HEK293 (cell line): ENCODE measurements at regions not wholly inside any gene's neighbourhood (a gene's known extent, or its start where the extent isn't known, plus 50 kb on each side); places are given as distances from the start of the nearest gene placed in this dataset.

Experiments
- CTCF ChIA-PET: fragments of 350-600 bp; formaldehyde crosslinking; extraction: SDS; loops from one replicate; lab custom pipeline; 2021; ENCODE audit warnings: antibody characterized with exemption; lab: Yijun Ruan, JAX
- POLR2A ChIA-PET: fragments of 300-600 bp; formaldehyde crosslinking; extraction: SDS; loops from one replicate; lab custom pipeline; 2020; ENCODE audit warnings: antibody characterized with exemption, inconsistent platforms; lab: Yijun Ruan, JAX
- H3K27ac ChIP-seq: fragments of 200-500 bp; sonication (Bioruptor generic); 2 replicates; pipeline ENCODE4 v1.5.1; 2014; ENCODE audit warnings: low read depth, low read length, control low read depth, inconsistent platforms; ENCODE audit errors: extremely low read depth
- H3K36me3 ChIP-seq, 2 experiments: fragments of 200-500 bp in 1 of 2; sonication (Bioruptor generic) in 1 of 2; 1 replicate in 1 of 2; 2 replicates in 1 of 2; pipeline ENCODE4 v1.5.1; 2014 to 2017; ENCODE audit warnings: inconsistent platforms in 2 of 2, low read length in 2 of 2; ENCODE audit not compliant: control insufficient read depth in 2 of 2, insufficient read depth in 1 of 2
- H3K4me1 ChIP-seq: fragments of 200-500 bp; sonication (Bioruptor generic); 2 replicates; pipeline ENCODE4 v1.5.1; 2014; ENCODE audit warnings: mild to moderate bottlenecking, low read length, inconsistent platforms; ENCODE audit not compliant: control insufficient read depth, insufficient read depth
- H3K4me3 ChIP-seq: 2 replicates; pipeline ENCODE4 v1.5.1; 2011; ENCODE audit warnings: low read depth, mild to moderate bottlenecking, control low read depth, low read length, moderate library complexity
- H3K9me3 ChIP-seq: fragments of 200-500 bp; sonication (Bioruptor generic); 2 replicates; pipeline ENCODE4 v1.5.1; 2014; ENCODE audit warnings: low read depth, low read length, inconsistent platforms; ENCODE audit not compliant: control insufficient read depth, insufficient read depth
- BCL11B ChIP-seq: fragments of 450-650 bp; formaldehyde crosslinking; IDR thresholded peaks from 2 replicates; pipeline ENCODE4 v1.5.1; 2016; ENCODE audit warnings: low read depth, missing biosample characterization, missing genetic modification characterization
- EGR2 ChIP-seq: fragments of 450-650 bp; formaldehyde crosslinking; IDR thresholded peaks from 2 replicates; pipeline ENCODE4 v1.5.1; 2016; ENCODE audit warnings: low read depth, missing biosample characterization, missing genetic modification characterization
- GFI1B ChIP-seq: fragments of 450-650 bp; formaldehyde crosslinking; IDR thresholded peaks from 2 replicates; pipeline ENCODE4 v1.5.1; 2016; ENCODE audit warnings: missing biosample characterization, missing genetic modification characterization
- MYNN ChIP-seq: fragments of 450-650 bp; formaldehyde crosslinking; IDR thresholded peaks from 2 replicates; pipeline ENCODE4 v1.5.1; 2016; ENCODE audit warnings: missing biosample characterization, missing genetic modification characterization, borderline replicate concordance
- SCRT1 ChIP-seq: fragments of 450-650 bp; formaldehyde crosslinking; IDR thresholded peaks from 2 replicates; pipeline ENCODE4 v1.5.1; 2016; ENCODE audit warnings: missing biosample characterization, missing genetic modification characterization, borderline replicate concordance
- WT1 ChIP-seq: fragments of 450-650 bp; formaldehyde crosslinking; IDR thresholded peaks from 2 replicates; pipeline ENCODE4 v1.5.1; 2016; ENCODE audit warnings: missing biosample characterization, missing genetic modification characterization
- ZBTB17 ChIP-seq: fragments of 450-650 bp; formaldehyde crosslinking; IDR thresholded peaks from 2 replicates; pipeline ENCODE4 v1.5.1; 2016; ENCODE audit warnings: missing biosample characterization, missing genetic modification characterization
- ZIC2 ChIP-seq: fragments of 450-650 bp; formaldehyde crosslinking; IDR thresholded peaks from 2 replicates; pipeline ENCODE4 v1.5.1; 2016; ENCODE audit warnings: missing biosample characterization, missing genetic modification characterization
- ZNF140 ChIP-seq: fragments of 450-650 bp; formaldehyde crosslinking; IDR thresholded peaks from 2 replicates; pipeline ENCODE4 v1.5.1; 2016; ENCODE audit warnings: missing biosample characterization, missing genetic modification characterization
- ZNF16 ChIP-seq: fragments of 450-650 bp; formaldehyde crosslinking; IDR thresholded peaks from 2 replicates; pipeline ENCODE4 v1.5.1; 2016; ENCODE audit warnings: low read depth, missing biosample characterization, missing genetic modification characterization
- ZNF169 ChIP-seq: fragments of 450-650 bp; formaldehyde crosslinking; IDR thresholded peaks from 2 replicates; pipeline ENCODE4 v1.5.1; 2016; ENCODE audit warnings: missing biosample characterization, missing genetic modification characterization
- ZNF324 ChIP-seq: fragments of 450-650 bp; formaldehyde crosslinking; IDR thresholded peaks from 2 replicates; pipeline ENCODE4 v1.5.1; 2016; ENCODE audit warnings: missing biosample characterization, missing genetic modification characterization
- ZNF449 ChIP-seq: fragments of 450-650 bp; formaldehyde crosslinking; IDR thresholded peaks from 2 replicates; pipeline ENCODE4 v1.5.1; 2017; ENCODE audit warnings: missing biosample characterization, mild to moderate bottlenecking, missing genetic modification characterization, moderate library complexity
- ZNF558 ChIP-seq: fragments of 450-650 bp; formaldehyde crosslinking; IDR thresholded peaks from 2 replicates; pipeline ENCODE4 v1.5.1; 2016; ENCODE audit warnings: missing biosample characterization, missing genetic modification characterization
- ZNF629 ChIP-seq: fragments of 450-650 bp; formaldehyde crosslinking; IDR thresholded peaks from 2 replicates; pipeline ENCODE4 v1.5.1; 2017; ENCODE audit warnings: missing biosample characterization, missing genetic modification characterization
- ZNF670 ChIP-seq: fragments of 450-650 bp; formaldehyde crosslinking; IDR thresholded peaks from 2 replicates; pipeline ENCODE4 v1.5.1; 2016; ENCODE audit warnings: missing biosample characterization, missing genetic modification characterization, low read depth
- ZNF701 ChIP-seq: fragments of 450-650 bp; formaldehyde crosslinking; IDR thresholded peaks from 2 replicates; pipeline ENCODE4 v1.5.1; 2016; ENCODE audit warnings: missing biosample characterization, missing genetic modification characterization
- ZNF704 ChIP-seq: fragments of 450-650 bp; formaldehyde crosslinking; IDR thresholded peaks from 2 replicates; pipeline ENCODE4 v1.5.1; 2016; ENCODE audit warnings: missing biosample characterization, missing genetic modification characterization
- TF ChIP-seq, protein P1 (sequence below): fragments of 450-650 bp; formaldehyde crosslinking; IDR thresholded peaks from 2 replicates; pipeline ENCODE4 v1.5.1; 2016; ENCODE audit warnings: missing biosample characterization, missing genetic modification characterization
- TF ChIP-seq, protein P2 (sequence below): fragments of 450-650 bp; formaldehyde crosslinking; conservative IDR thresholded peaks from 2 replicates; pipeline ENCODE4 v1.5.1; 2016; ENCODE audit warnings: low read depth, missing biosample characterization, missing genetic modification characterization
- TF ChIP-seq, protein P3 (sequence below): fragments of 450-650 bp; formaldehyde crosslinking; IDR thresholded peaks from 2 replicates; pipeline ENCODE4 v1.5.1; 2017; ENCODE audit warnings: missing biosample characterization, missing genetic modification characterization

DNA sequence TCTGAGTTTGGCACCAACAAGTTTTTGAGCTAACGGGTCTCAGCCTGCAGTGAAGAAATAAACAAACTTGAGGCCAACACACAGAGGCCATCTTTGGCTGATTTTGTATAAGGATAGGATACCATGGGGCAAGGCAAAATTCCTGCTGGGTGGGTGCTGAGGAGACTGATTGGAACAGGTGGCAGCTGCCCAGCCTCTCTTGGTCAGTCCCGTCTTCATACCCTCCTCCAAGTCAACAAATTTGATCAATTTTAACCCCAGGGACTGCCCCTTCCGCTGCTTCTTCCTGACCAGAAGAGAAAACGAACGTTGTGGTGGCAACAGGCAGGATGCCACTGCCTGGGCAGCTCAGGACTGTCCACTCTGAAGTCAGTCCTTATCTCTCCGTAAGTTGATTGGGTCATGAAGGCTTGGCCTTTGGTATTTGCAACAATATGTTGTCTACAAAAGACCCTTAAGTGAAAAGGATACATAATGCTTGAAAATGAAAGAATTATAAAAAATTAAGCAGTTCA, 139.3 kb downstream of the SPP2 start:
- H3K4me3 ChIP-seq = no peak overlapping the region
- no peaks in the 10 kb centered on the region; the same call in 1 of the 2 replicates for H3K4me1 ChIP-seq
- TF ChIP-seq ZNF629 (tag by site-specific recombination) = no peak
- no peak for TF ChIP-seq ZNF16 (tag by site-specific recombination)
- TF ChIP-seq ZIC2 (tag by site-specific recombination) = no peak
- no peak for TF ChIP-seq ZNF140 (tag by site-specific recombination)
- TF ChIP-seq ZNF558 (tag by site-specific recombination) = no peak
- TF ChIP-seq MYNN = no peak
- TF ChIP-seq ZBTB17 (tag by site-specific recombination) = no peak
- no peak for TF ChIP-seq SCRT1 (tag by site-specific recombination)
- no peak for TF ChIP-seq EGR2 (tag by site-specific recombination)
- TF ChIP-seq, protein P1, sequence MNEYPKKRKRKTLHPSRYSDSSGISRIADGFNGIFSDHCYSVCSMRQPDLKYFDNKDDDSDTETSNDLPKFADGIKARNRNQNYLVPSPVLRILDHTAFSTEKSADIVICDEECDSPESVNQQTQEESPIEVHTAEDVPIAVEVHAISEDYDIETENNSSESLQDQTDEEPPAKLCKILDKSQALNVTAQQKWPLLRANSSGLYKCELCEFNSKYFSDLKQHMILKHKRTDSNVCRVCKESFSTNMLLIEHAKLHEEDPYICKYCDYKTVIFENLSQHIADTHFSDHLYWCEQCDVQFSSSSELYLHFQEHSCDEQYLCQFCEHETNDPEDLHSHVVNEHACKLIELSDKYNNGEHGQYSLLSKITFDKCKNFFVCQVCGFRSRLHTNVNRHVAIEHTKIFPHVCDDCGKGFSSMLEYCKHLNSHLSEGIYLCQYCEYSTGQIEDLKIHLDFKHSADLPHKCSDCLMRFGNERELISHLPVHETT (tag by site-specific recombination) = no peak
- TF ChIP-seq GFI1B (tag by site-specific recombination) = no peak
- no peak for TF ChIP-seq ZNF324 (tag by site-specific recombination)
- no peak for TF ChIP-seq ZNF449 (tag by site-specific recombination)
- TF ChIP-seq ZNF169 = no peak
- TF ChIP-seq, protein P2, sequence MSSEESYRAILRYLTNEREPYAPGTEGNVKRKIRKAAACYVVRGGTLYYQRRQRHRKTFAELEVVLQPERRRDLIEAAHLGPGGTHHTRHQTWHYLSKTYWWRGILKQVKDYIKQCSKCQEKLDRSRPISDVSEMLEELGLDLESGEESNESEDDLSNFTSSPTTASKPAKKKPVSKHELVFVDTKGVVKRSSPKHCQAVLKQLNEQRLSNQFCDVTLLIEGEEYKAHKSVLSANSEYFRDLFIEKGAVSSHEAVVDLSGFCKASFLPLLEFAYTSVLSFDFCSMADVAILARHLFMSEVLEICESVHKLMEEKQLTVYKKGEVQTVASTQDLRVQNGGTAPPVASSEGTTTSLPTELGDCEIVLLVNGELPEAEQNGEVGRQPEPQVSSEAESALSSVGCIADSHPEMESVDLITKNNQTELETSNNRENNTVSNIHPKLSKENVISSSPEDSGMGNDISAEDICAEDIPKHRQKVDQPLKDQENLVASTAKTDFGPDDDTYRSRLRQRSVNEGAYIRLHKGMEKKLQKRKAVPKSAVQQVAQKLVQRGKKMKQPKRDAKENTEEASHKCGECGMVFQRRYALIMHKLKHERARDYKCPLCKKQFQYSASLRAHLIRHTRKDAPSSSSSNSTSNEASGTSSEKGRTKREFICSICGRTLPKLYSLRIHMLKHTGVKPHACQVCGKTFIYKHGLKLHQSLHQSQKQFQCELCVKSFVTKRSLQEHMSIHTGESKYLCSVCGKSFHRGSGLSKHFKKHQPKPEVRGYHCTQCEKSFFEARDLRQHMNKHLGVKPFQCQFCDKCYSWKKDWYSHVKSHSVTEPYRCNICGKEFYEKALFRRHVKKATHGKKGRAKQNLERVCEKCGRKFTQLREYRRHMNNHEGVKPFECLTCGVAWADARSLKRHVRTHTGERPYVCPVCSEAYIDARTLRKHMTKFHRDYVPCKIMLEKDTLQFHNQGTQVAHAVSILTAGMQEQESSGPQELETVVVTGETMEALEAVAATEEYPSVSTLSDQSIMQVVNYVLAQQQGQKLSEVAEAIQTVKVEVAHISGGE = no peak
- no peak for TF ChIP-seq ZNF701
- no peak for TF ChIP-seq WT1 (tag by site-specific recombination)
- no peak for TF ChIP-seq ZNF704 (tag by site-specific recombination)
- no peak for TF ChIP-seq ZNF670 (tag by site-specific recombination)
- ChIA-PET CTCF (no interaction called here), POLR2A (no interaction called here)
- no peaks in the 10 kb centered on the region for H3K36me3 ChIP-seq
- no peaks in the 10 kb centered on the region for H3K9me3 ChIP-seq
- no peak overlapping the region for H3K27ac ChIP-seq

DNA sequence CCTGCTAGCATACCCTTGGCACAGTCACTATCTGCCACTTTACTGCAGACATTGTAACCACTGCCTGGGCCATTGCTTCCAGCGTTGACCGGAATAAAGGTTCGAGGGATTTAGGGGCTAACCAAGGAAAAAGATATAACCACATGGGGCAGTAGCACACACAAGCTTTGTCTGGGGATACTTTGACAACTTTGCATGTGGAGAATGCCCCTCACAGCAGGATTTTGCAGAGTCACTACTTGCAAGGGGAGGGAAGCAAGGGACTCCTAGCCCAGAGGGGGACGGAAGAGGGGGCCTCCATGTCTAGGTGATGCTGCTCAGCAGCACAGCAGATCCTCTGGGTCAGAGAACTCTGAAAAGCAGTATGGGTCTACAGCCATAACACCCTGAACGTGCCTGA, 138.7 kb downstream of the SPP2 start:
- no peak overlapping the region for H3K27ac ChIP-seq
- no peaks in the 10 kb centered on the region for H3K36me3 ChIP-seq
- POLR2A ChIA-PET = no interaction called here
- CTCF ChIA-PET = interaction anchor here (0.6 kb wide), 1 partner anchor 11 kb away, joined by 3 read pairs; no protein-coding TSS in a partner anchor
- no peaks in the 10 kb centered on the region; the same call in 1 of the 2 replicates for H3K4me1 ChIP-seq
- H3K4me3 ChIP-seq = no peak overlapping the region
- no peaks in the 10 kb centered on the region for H3K9me3 ChIP-seq
- TF ChIP-seq, protein P2 = no peak
- TF ChIP-seq BCL11B (no peak), WT1 (tag by site-specific recombination) (no peak)
- TF ChIP-seq, protein P3, sequence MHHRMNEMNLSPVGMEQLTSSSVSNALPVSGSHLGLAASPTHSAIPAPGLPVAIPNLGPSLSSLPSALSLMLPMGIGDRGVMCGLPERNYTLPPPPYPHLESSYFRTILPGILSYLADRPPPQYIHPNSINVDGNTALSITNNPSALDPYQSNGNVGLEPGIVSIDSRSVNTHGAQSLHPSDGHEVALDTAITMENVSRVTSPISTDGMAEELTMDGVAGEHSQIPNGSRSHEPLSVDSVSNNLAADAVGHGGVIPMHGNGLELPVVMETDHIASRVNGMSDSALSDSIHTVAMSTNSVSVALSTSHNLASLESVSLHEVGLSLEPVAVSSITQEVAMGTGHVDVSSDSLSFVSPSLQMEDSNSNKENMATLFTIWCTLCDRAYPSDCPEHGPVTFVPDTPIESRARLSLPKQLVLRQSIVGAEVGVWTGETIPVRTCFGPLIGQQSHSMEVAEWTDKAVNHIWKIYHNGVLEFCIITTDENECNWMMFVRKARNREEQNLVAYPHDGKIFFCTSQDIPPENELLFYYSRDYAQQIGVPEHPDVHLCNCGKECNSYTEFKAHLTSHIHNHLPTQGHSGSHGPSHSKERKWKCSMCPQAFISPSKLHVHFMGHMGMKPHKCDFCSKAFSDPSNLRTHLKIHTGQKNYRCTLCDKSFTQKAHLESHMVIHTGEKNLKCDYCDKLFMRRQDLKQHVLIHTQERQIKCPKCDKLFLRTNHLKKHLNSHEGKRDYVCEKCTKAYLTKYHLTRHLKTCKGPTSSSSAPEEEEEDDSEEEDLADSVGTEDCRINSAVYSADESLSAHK (tag by site-specific recombination) = no peak
